22Rv1 (cell line): ENCODE measurements at regions not wholly inside any gene's neighbourhood (a gene's known extent, or its start where the extent isn't known, plus 50 kb on each side); places are given as distances from the start of the nearest gene placed in this dataset.

Experiments used
- CTCF ChIP-seq: fragments of 450-650 bp; IDR thresholded peaks from 2 replicates; pipeline ENCODE4 v1.5.1; 2017; ENCODE audit warnings: mild to moderate bottlenecking
- ZFX ChIP-seq: fragments of 450-650 bp; IDR thresholded peaks from 2 replicates; pipeline ENCODE4 v1.6.1; 2017; ENCODE audit warnings: antibody characterized with exemption, borderline replicate concordance

GRCh38 chr2:41935002-41935401 is 112.8 kb upstream of the PKDCC start:
- no peak for TF ChIP-seq CTCF
- TF ChIP-seq ZFX: no peak
